Endothelial cell (in vitro differentiated cells): ENCODE measurements at regions not wholly inside any gene's neighbourhood (a gene's known extent, or its start where the extent isn't known, plus 50 kb on each side); places are given as distances from the start of the nearest gene placed in this dataset.

ENCODE experiments used
- DNase-seq: peaks from one replicate; pipeline ENCODE4 v3.0.0; 2021; ENCODE audit warnings: low spot score
- H3K27ac Mint-ChIP-seq: one replicate; pipeline ENCODE4 v1.8.0; 2021; ENCODE audit warnings: mixed read lengths, inconsistent platforms; ENCODE audit not compliant: unreplicated experiment
- H3K27me3 Mint-ChIP-seq: one replicate; pipeline ENCODE4 v1.8.0; 2021; ENCODE audit warnings: mild to moderate bottlenecking, moderate library complexity, mixed read lengths, inconsistent platforms; ENCODE audit not compliant: unreplicated experiment
- H3K36me3 Mint-ChIP-seq: one replicate; pipeline ENCODE4 v1.8.0; 2021; ENCODE audit warnings: mild to moderate bottlenecking, low read depth, mixed read lengths, inconsistent platforms; ENCODE audit not compliant: unreplicated experiment
- H3K4me1 Mint-ChIP-seq: one replicate; pipeline ENCODE4 v1.8.0; 2021; ENCODE audit warnings: mild to moderate bottlenecking, mixed read lengths, inconsistent platforms; ENCODE audit not compliant: unreplicated experiment
- H3K4me3 Mint-ChIP-seq: one replicate; pipeline ENCODE4 v1.8.0; 2021; ENCODE audit warnings: mild to moderate bottlenecking, mixed read lengths, inconsistent platforms; ENCODE audit not compliant: unreplicated experiment
- H3K9me3 Mint-ChIP-seq: one replicate; pipeline ENCODE4 v1.8.0; 2021; ENCODE audit warnings: mixed read lengths, inconsistent platforms; ENCODE audit not compliant: unreplicated experiment
- TF ChIP-seq, protein P1 (sequence below): fragments of 200-600 bp; sonication (generic); IDR thresholded peaks from one replicate; pipeline ENCODE4 v1.5.0; 2021; ENCODE audit warnings: antibody characterized with exemption; ENCODE audit not compliant: unreplicated experiment

DNA sequence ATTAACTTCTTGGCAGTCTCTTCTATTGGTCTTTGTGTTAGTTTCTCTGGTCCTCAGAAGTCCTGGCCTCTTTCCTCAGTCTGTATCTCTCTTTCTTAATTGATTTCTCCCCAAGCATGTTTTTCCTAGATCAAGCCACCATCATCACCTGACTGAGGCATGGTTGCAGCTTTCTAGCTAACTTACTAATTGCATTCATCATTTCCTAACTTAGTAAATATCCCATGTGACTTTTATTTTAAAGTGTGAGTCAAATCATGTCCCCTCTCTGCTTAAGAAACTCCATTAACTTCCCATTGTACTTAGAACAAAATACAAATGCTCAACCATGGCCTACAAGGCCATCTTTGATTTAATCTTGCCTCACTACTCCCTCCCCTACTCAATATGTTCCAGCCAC is 135.4 kb upstream of the FRMD4B start:
- Mint-ChIP-seq H3K27me3 (no peaks in the 10 kb centered on the region), H3K4me1 (peaks cover 12% of the 10 kb centered on the region)

DNA sequence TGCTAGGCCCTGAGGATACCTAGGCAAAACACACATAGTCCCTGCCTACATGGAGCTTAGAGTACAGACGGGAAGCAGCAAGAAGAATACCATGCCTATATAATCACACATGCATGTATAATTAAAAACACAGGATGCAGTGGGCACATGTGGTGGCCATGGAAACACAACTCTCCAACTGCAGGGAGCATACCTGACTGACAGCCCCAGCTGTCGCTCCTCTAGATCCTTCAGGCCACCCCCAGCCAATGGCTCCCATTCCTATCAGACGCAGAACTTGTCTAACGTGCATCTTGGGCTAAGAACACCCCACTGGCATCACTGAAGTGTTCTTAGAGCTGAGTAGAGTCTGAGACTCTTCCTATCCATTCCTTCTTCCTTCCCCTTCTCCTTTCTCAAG is 125.5 kb upstream of the FRMD4B start:
- H3K4me1 Mint-ChIP-seq: no peaks in the 10 kb centered on the region
- no peak for DNase-seq
- H3K36me3 Mint-ChIP-seq: peaks cover 5% of the 10 kb centered on the region
- H3K9me3 Mint-ChIP-seq: no peaks in the 10 kb centered on the region
- H3K27me3 Mint-ChIP-seq: no peaks in the 10 kb centered on the region
- TF ChIP-seq, protein P1, sequence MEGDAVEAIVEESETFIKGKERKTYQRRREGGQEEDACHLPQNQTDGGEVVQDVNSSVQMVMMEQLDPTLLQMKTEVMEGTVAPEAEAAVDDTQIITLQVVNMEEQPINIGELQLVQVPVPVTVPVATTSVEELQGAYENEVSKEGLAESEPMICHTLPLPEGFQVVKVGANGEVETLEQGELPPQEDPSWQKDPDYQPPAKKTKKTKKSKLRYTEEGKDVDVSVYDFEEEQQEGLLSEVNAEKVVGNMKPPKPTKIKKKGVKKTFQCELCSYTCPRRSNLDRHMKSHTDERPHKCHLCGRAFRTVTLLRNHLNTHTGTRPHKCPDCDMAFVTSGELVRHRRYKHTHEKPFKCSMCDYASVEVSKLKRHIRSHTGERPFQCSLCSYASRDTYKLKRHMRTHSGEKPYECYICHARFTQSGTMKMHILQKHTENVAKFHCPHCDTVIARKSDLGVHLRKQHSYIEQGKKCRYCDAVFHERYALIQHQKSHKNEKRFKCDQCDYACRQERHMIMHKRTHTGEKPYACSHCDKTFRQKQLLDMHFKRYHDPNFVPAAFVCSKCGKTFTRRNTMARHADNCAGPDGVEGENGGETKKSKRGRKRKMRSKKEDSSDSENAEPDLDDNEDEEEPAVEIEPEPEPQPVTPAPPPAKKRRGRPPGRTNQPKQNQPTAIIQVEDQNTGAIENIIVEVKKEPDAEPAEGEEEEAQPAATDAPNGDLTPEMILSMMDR: no peak
- H3K4me3 Mint-ChIP-seq: no peak overlapping the region
- no peak overlapping the region for H3K27ac Mint-ChIP-seq

More for the DNA sequence above, 135.4 kb upstream of the FRMD4B start:
- Mint-ChIP-seq H3K36me3 (peaks cover 5% of the 10 kb centered on the region), H3K27ac (no peak overlapping the region), H3K9me3 (no peaks in the 10 kb centered on the region), H3K4me3 (no peak overlapping the region)
- TF ChIP-seq, protein P1: no peak
- no peak for DNase-seq

DNA sequence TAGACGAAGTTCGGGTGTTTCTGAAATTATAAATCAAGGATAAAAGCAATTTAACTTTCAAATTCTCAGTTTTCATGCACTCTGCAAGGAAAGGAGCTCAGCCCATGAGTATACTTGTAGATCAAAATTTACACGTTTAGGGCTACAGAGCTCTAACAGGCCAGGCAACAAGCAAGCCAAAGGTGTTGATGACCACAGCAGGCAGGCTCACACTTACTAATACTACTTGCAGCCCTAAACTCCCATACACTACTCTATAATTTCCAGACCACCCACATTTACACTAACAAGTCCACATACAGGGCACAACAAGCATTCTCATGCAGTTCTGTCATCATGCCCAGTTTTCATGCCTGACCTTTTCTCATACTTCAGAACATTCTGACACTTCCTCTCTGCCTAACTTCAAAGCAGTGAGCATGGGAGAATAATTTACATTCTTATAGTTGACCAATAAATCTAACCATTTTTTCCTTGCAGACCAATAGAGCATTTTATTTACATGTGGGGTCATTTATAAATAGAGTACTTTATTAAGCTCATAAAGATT is 124.7 kb upstream of the FRMD4B start:
- DNase-seq: no peak
- Mint-ChIP-seq H3K27me3 (no peaks in the 10 kb centered on the region), H3K9me3 (no peaks in the 10 kb centered on the region)

DNA sequence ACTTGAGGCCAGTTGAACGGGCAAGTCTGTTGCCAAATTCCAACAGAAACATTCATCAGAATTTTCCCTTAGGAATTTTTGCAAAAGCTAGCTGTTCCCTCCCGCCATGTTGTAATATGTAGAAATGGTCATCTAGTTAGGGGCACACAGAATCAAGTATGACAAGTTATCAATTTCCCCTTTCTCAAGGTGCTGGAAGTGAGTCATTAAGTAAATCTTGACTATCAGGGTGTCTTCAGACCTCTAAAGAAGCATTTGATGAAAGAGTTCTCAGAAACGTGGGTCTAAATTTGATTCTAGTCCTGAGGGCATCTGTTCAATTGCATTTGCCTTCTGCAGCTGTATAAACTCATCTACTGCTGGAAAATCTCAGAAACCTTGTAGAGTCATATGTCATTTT is 123.4 kb upstream of the FRMD4B start:
- Mint-ChIP-seq H3K9me3 (no peaks in the 10 kb centered on the region), H3K4me3 (no peak overlapping the region), H3K27me3 (no peaks in the 10 kb centered on the region), H3K4me1 (no peaks in the 10 kb centered on the region), H3K27ac (no peak overlapping the region), H3K36me3 (no peaks in the 10 kb centered on the region)
- TF ChIP-seq, protein P1: no peak
- DNase-seq: no peak

More for the DNA sequence above, 124.7 kb upstream of the FRMD4B start:
- TF ChIP-seq, protein P1: no peak
- H3K4me1 Mint-ChIP-seq: no peaks in the 10 kb centered on the region
- no peak overlapping the region for H3K4me3 Mint-ChIP-seq
- H3K27ac Mint-ChIP-seq: no peak overlapping the region
- H3K36me3 Mint-ChIP-seq: peaks cover 5% of the 10 kb centered on the region

DNA sequence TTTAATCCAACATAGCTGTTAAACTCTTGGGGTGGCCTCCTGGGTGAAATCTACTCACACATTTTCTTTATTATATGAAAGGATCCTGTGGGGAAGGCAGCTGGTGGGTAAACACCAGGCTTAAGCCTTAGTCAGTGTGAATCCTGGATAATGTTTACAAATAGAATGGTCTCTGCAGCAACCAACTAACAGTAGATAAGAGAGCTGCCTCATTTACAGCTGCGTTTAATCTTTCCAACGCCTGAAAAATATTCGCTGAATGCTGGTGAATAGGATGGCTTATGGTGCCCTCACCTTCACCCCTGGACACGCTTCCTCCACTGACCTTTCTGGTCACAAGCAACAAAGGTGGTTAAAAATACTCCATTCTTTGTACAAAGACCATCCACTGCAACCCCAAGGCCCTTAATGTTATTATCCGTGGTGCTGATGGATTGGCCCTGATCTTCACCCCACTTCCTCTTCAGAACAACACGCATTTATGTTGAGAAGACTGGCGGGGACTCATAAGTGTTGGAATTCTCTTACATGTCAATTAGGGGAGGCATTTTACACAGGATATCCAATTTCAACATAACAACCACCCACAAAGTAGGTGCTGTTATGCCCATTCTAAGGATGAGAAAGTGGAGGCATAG is 120.0 kb upstream of the FRMD4B start:
- no peak overlapping the region for H3K27ac Mint-ChIP-seq
- no peaks in the 10 kb centered on the region for H3K27me3 Mint-ChIP-seq
- peaks cover 7% of the 10 kb centered on the region for H3K4me1 Mint-ChIP-seq
- TF ChIP-seq, protein P1: no peak
- H3K9me3 Mint-ChIP-seq: no peaks in the 10 kb centered on the region
- no peak overlapping the region for H3K4me3 Mint-ChIP-seq
- no peak for DNase-seq
- no peaks in the 10 kb centered on the region for H3K36me3 Mint-ChIP-seq
